HCT116 (cell line): ENCODE measurements at regions not wholly inside any gene's neighbourhood (a gene's known extent, or its start where the extent isn't known, plus 50 kb on each side); places are given as distances from the start of the nearest gene placed in this dataset.

Source experiments
- ATAC-seq: fragments of 200-7000 bp; cut with Tn5 transposase; 2 replicates; pipeline ENCODE4 v1.9.1; 2020; ENCODE audit warnings: mild to moderate bottlenecking, moderate library complexity
- BruUV-seq: library from RNA; stranded (reverse); fragments of 400-500 nt; replicated peaks from 2 replicates; lab custom pipeline; 2021; lab: Mats Ljungman, UMichigan
- CTCF ChIA-PET: fragments of 300-600 bp; sonication (Branson Sonifier 250); formaldehyde crosslinking; loops from one replicate; lab custom pipeline; 2021; ENCODE audit warnings: antibody characterized with exemption; lab: Charles Lee
- POLR2A ChIA-PET: fragments of 300-600, 350-600 bp; sonication (Branson Sonifier 250); formaldehyde crosslinking; loops from one replicate; lab custom pipeline; 2021; ENCODE audit warnings: antibody characterized with exemption; lab: Charles Lee
- RAD21 ChIA-PET, 2 experiments: fragments of 300-600 bp; sonication (Branson Sonifier 250); formaldehyde crosslinking; loops; one replicate each; lab custom pipeline; 2023; ENCODE audit warnings: low total read pairs in 2 of 2; ENCODE audit not compliant: uncharacterized antibody in 2 of 2, unreplicated experiment in 2 of 2, low non-redundant PET in 1 of 2; lab: Charles Lee
- DNase-seq: peaks from one replicate; pipeline ENCODE4 v3.0.0-alpha.2; 2010; ENCODE audit warnings: low read depth, low spot score
- H2AFZ ChIP-seq: fragments of 200-600 bp; shearing (Covaris generic), sonication (generic); 2 replicates; pipeline ENCODE4 v1.6.1; 2017; ENCODE audit warnings: low read depth, mixed run types, mixed read lengths, antibody characterized with exemption, low read length; ENCODE audit not compliant: poor library complexity, severe bottlenecking
- H3K27ac ChIP-seq: 2 replicates; pipeline ENCODE4 v1.5.1; 2012; ENCODE audit warnings: low read depth, low read length
- H3K27me3 ChIP-seq: fragments of 200-600 bp; sonication (generic); 2 replicates; pipeline ENCODE4 v1.6.1; 2016; ENCODE audit warnings: mixed run types, low read length, mixed read lengths; ENCODE audit not compliant: insufficient read depth
- H3K36me3 ChIP-seq, 2 experiments: fragments of 200-500 bp in 1 of 2; fragments of 200-600 bp in 1 of 2; sonication (Bioruptor generic) in 1 of 2; sonication (generic) in 1 of 2; 2 replicates each; pipeline versions ENCODE4 v1.5.1 to v1.6.1; 2014 to 2016; ENCODE audit warnings: low read length in 2 of 2, inconsistent platforms in 1 of 2, mixed read lengths in 1 of 2, mixed run types in 1 of 2; ENCODE audit not compliant: insufficient read depth in 2 of 2, control insufficient read depth in 1 of 2
- H3K4me1 ChIP-seq, 2 experiments: fragments of 200-600 bp in 1 of 2; sonication (generic) in 1 of 2; 2 replicates each; pipeline versions ENCODE4 v1.5.1 to v1.6.1; 2012 to 2017; ENCODE audit warnings: low read length in 2 of 2, inconsistent platforms in 1 of 2, mild to moderate bottlenecking in 1 of 2, mixed read lengths in 1 of 2, mixed run types in 1 of 2, moderate library complexity in 1 of 2; ENCODE audit not compliant: insufficient read depth in 2 of 2, control insufficient read depth in 1 of 2
- H3K4me2 ChIP-seq: fragments of 200-600 bp; sonication (generic); 2 replicates; pipeline ENCODE4 v1.6.1; 2017; ENCODE audit warnings: mixed run types, low read length, mixed read lengths
- H3K4me3 ChIP-seq, 2 experiments: fragments of 200-600 bp in 1 of 2; sonication (generic) in 1 of 2; replicated peaks in 1 of 2; 2 replicates each; pipeline ENCODE4 v1.5.1; 2011 to 2016; ENCODE audit warnings: low read length in 2 of 2, control low read depth in 1 of 2, low read depth in 1 of 2, mild to moderate bottlenecking in 1 of 2, mixed read lengths in 1 of 2, mixed run types in 1 of 2
- H3K79me2 ChIP-seq: fragments of 200-600 bp; sonication (generic); 2 replicates; pipeline ENCODE4 v1.6.1; 2017; ENCODE audit warnings: mild to moderate bottlenecking, mixed run types, low read length, moderate library complexity, mixed read lengths; ENCODE audit not compliant: insufficient read depth
- H3K9ac ChIP-seq: fragments of 200-600 bp; sonication (generic); 2 replicates; pipeline ENCODE4 v1.6.1; 2016; ENCODE audit warnings: low read length, mixed read lengths
- H3K9me2 ChIP-seq: fragments of 200-600 bp; sonication (generic), shearing (Covaris generic); 2 replicates; pipeline ENCODE4 v1.6.1; 2017; ENCODE audit warnings: mixed run types, mild to moderate bottlenecking, moderate library complexity; ENCODE audit not compliant: insufficient read depth
- H3K9me3 ChIP-seq, 2 experiments: fragments of 200-500 bp in 1 of 2; fragments of 200-600 bp in 1 of 2; sonication (Bioruptor generic) in 1 of 2; sonication (generic) in 1 of 2; 2 replicates each; pipeline ENCODE4 v1.6.1; 2014 to 2017; ENCODE audit warnings: low read length in 2 of 2, mixed read lengths in 2 of 2, inconsistent platforms in 1 of 2, low read depth in 1 of 2, mild to moderate bottlenecking in 1 of 2, mixed run types in 1 of 2, moderate library complexity in 1 of 2; ENCODE audit not compliant: control insufficient read depth in 1 of 2, insufficient read depth in 1 of 2
- H4K20me1 ChIP-seq: fragments of 200-600 bp; sonication (generic), shearing (Covaris generic); 2 replicates; pipeline ENCODE4 v1.6.1; 2017; ENCODE audit warnings: mixed run types, mild to moderate bottlenecking, moderate library complexity; ENCODE audit not compliant: insufficient read depth
- ATF3 ChIP-seq: IDR thresholded peaks from 2 replicates; pipeline ENCODE4 v1.6.1; 2012
- CBX3 ChIP-seq: IDR thresholded peaks from 2 replicates; pipeline ENCODE4 v1.6.1; 2012; ENCODE audit warnings: low read depth
- EGR1 ChIP-seq: IDR thresholded peaks from 2 replicates; pipeline ENCODE4 v1.6.1; 2012; ENCODE audit warnings: low read depth
- EZH2 ChIP-seq: fragments of 200-600 bp; sonication (generic); IDR thresholded peaks from 2 replicates; pipeline ENCODE4 v1.6.1; 2017; ENCODE audit warnings: antibody characterized with exemption, mixed run types
- POLR2A ChIP-seq: IDR thresholded peaks from 2 replicates; pipeline ENCODE4 v1.7.0; 2011; ENCODE audit warnings: borderline replicate concordance; ENCODE audit not compliant: insufficient read depth, insufficient read length; ENCODE audit errors: extremely low read depth
- SIN3A ChIP-seq: IDR thresholded peaks from 2 replicates; pipeline ENCODE4 v1.6.1; 2012; ENCODE audit warnings: low read depth
- SP1 ChIP-seq: IDR thresholded peaks from 2 replicates; pipeline ENCODE4 v1.6.1; 2012; ENCODE audit warnings: low read depth
- SRF ChIP-seq: IDR thresholded peaks from 2 replicates; pipeline ENCODE4 v1.6.1; 2012; ENCODE audit warnings: low read depth
- TCF7L2 ChIP-seq: IDR thresholded peaks from 2 replicates; pipeline ENCODE4 v1.7.0; 2011; ENCODE audit warnings: borderline replicate concordance, inconsistent platforms; ENCODE audit not compliant: insufficient read depth, insufficient read length; ENCODE audit errors: extremely low read depth
- ZBTB33 ChIP-seq: IDR thresholded peaks from 2 replicates; pipeline ENCODE4 v1.6.1; 2011; ENCODE audit warnings: mild to moderate bottlenecking, low read length, moderate library complexity; ENCODE audit not compliant: insufficient replicate concordance; ENCODE audit errors: extremely low read depth
- ZFX ChIP-seq: fragments of 450-650 bp; IDR thresholded peaks from 2 replicates; pipeline ENCODE4 v1.6.1; 2017
- ZNF274 ChIP-seq: fragments of 200-500 bp; sonication (Bioruptor generic); IDR thresholded peaks from 2 replicates; pipeline ENCODE4 v1.6.1; 2014; ENCODE audit warnings: mild to moderate bottlenecking, low read depth, low read length, inconsistent platforms
- intact Hi-C: fragments of 100-400 bp; cut with micrococcal nuclease; formaldehyde crosslinking; loops from 2 replicates; pipeline ENCODE4 v1.10.0; 2022

- TF ChIP-seq TCF7L2: no peak
- TF ChIP-seq EZH2: no peak
- TF ChIP-seq POLR2A: no peak
- no peak for TF ChIP-seq ZBTB33
- no peak for TF ChIP-seq EGR1
- no peak for TF ChIP-seq ZNF274
- TF ChIP-seq SP1: peak; percentile 62
- no peak; the same call in 1 of the 2 replicates for TF ChIP-seq SRF
- TF ChIP-seq SIN3A: 0 out of 2 replicates have a peak, but pooled peaks have one; percentile 11
- TF ChIP-seq ATF3: no peak
Observed at GRCh38 chr13:50410921-50411746, 395.9 kb downstream of the KCNRG start (continued).

GRCh38 chr13:50412046-50412617 is 396.9 kb downstream of the KCNRG start:
- ATAC-seq (no peak), DNase-seq (no peak)
- Histone ChIP-seq H3K36me3 (no peaks in the 10 kb centered on the region), H3K27ac (peak overlapping the region; percentile 62; the same call in 1 of the 2 replicates), H3K9ac (peak overlapping the region; percentile 8), H3K4me2 (peak overlapping the region; percentile 61), H3K9me3 (no peaks in the 10 kb centered on the region), H4K20me1 (no peaks in the 10 kb centered on the region), H3K4me3 (no peak overlapping the region), H3K27me3 (no peaks in the 10 kb centered on the region), H2AFZ (no peak overlapping the region), H3K4me1 (peaks cover 19 to 26% of the 10 kb centered on the region in 2 experiments), H3K9me2 (no peaks in the 10 kb centered on the region), H3K79me2 (no peaks in the 10 kb centered on the region)
- no TSS peak for BruUV-seq
- ChIA-PET RAD21 (no interaction called here), POLR2A (no interaction called here), CTCF (no interaction called here)
- intact Hi-C loops: no loop called here
- no peak for TF ChIP-seq SP1
- no peak for TF ChIP-seq ZFX
- TF ChIP-seq CBX3: no peak
- TF ChIP-seq EGR1: no peak
